HepG2 (cell line): ENCODE measurements at regions not wholly inside any gene's neighbourhood (a gene's known extent, or its start where the extent isn't known, plus 50 kb on each side); places are given as distances from the start of the nearest gene placed in this dataset.

ENCODE experiments used
- ATAC-seq: fragments of 200-7000 bp; cut with Tn5 transposase; 3 replicates; pipeline ENCODE4 v1.9.1; 2020; ENCODE audit warnings: mild to moderate bottlenecking, moderate library complexity
- BruUV-seq: library from RNA; stranded (reverse); fragments of 400-500 nt; replicated peaks from 2 replicates; lab custom pipeline; 2021; lab: Mats Ljungman, UMichigan
- CTCF ChIA-PET: fragments of 300-600 bp; formaldehyde crosslinking; extraction: SDS; loops from one replicate; lab custom pipeline; 2021; ENCODE audit warnings: low total read pairs, inconsistent platforms, low intra/inter-chr PET ratio; lab: Yijun Ruan, JAX
- POLR2A ChIA-PET: fragments of 350-600 bp; sonication (Branson Sonifier 250); formaldehyde crosslinking; loops from one replicate; lab custom pipeline; 2020; ENCODE audit warnings: antibody characterized with exemption, inconsistent platforms; lab: Yijun Ruan, JAX
- DNase-seq: peaks from one replicate; pipeline ENCODE4 v3.0.0-alpha.2; 2015; ENCODE audit warnings: low spot score
- FAIRE-seq: peaks from 3 replicates; lab custom pipeline; 2011; peaks lifted over from hg19 to GRCh38; lab: Jason Lieb, UNC
- H2AFZ ChIP-seq: one replicate; pipeline ENCODE4 v1.6.1; 2011; ENCODE audit warnings: low read length, inconsistent platforms
- H3K27ac ChIP-seq: fragments of 300-600 bp; 3 replicates; pipeline ENCODE4 v1.8.0; 2011; ENCODE audit warnings: mixed run types, mild to moderate bottlenecking, mixed read lengths, low read length, inconsistent platforms; ENCODE audit not compliant: insufficient read depth; ENCODE audit errors: extremely low read length
- H3K27me3 ChIP-seq, 2 experiments: fragments of 200-600 bp in 1 of 2; 2 replicates in 1 of 2; 3 replicates in 1 of 2; pipeline versions ENCODE4 v1.6.0 to v1.8.0; 2011; ENCODE audit warnings: low read length in 2 of 2, mild to moderate bottlenecking in 2 of 2, moderate library complexity in 2 of 2, inconsistent platforms in 1 of 2; ENCODE audit not compliant: insufficient read depth in 2 of 2, control insufficient read depth in 1 of 2
- H3K36me3 ChIP-seq, 2 experiments: fragments of 200-600 bp in 1 of 2; replicated peaks in 1 of 2; 2 replicates in 1 of 2; 3 replicates in 1 of 2; pipeline versions ENCODE4 v1.5.1 to v1.8.0; 2011; ENCODE audit warnings: low read length in 2 of 2, inconsistent platforms in 1 of 2; ENCODE audit not compliant: insufficient read depth in 2 of 2, control insufficient read depth in 1 of 2
- H3K4me1 ChIP-seq: 2 replicates; pipeline ENCODE4 v1.5.1; 2012; ENCODE audit warnings: low read length, inconsistent platforms; ENCODE audit not compliant: insufficient read depth
- H3K4me2 ChIP-seq: 2 replicates; pipeline ENCODE4 v1.6.0; 2011; ENCODE audit warnings: low read depth, low read length, inconsistent platforms
- H3K4me3 ChIP-seq, 3 experiments: fragments of 200-600 bp in 1 of 3; sonication (generic), shearing (Covaris generic) in 1 of 3; replicated peaks in 1 of 3; 2 replicates each; pipeline ENCODE4 v1.5.1; 2011 to 2016; ENCODE audit warnings: low read length in 3 of 3, inconsistent platforms in 2 of 3, low read depth in 2 of 3, mild to moderate bottlenecking in 2 of 3, control low read depth in 1 of 3, mixed read lengths in 1 of 3; ENCODE audit not compliant: insufficient read depth in 1 of 3
- H3K79me2 ChIP-seq: one replicate; pipeline ENCODE4 v1.6.1; 2011; ENCODE audit warnings: low read length, inconsistent platforms; ENCODE audit not compliant: insufficient read depth
- H3K9ac ChIP-seq: 2 replicates; pipeline ENCODE4 v1.6.0; 2011; ENCODE audit warnings: mild to moderate bottlenecking, low read depth, low read length, inconsistent platforms; ENCODE audit not compliant: insufficient read depth
- H3K9me3 ChIP-seq: 2 replicates; pipeline ENCODE4 v1.5.1; 2012; ENCODE audit warnings: mild to moderate bottlenecking, low read length
- H4K20me1 ChIP-seq: 2 replicates; pipeline ENCODE4 v1.6.0; 2011; ENCODE audit warnings: inconsistent platforms, mild to moderate bottlenecking, low read length, moderate library complexity; ENCODE audit not compliant: insufficient read depth
- ATF7-NPFF ChIP-seq: sonication (generic); formaldehyde crosslinking; IDR thresholded peaks from 2 replicates; pipeline ENCODE4 v1.8.1; 2023; ENCODE audit warnings: mild to moderate bottlenecking, low read depth, missing genetic modification reagents, moderate library complexity
- HOXA3 ChIP-seq: sonication (generic); formaldehyde crosslinking; IDR thresholded peaks from 2 replicates; pipeline ENCODE4 v1.5.0; 2020; ENCODE audit warnings: missing genetic modification reagents
- JUN ChIP-seq: sonication (generic); formaldehyde crosslinking; IDR thresholded peaks from 2 replicates; pipeline ENCODE4 v1.4.0; 2020; ENCODE audit warnings: mild to moderate bottlenecking, missing genetic modification reagents
- MAFK ChIP-seq, 2 experiments: IDR thresholded peaks in 1 of 2; conservative IDR thresholded peaks in 1 of 2; 2 replicates each; pipeline ENCODE4 v1.6.1; 2011; ENCODE audit warnings: improper control_type of control experiment in 2 of 2, low read length in 2 of 2
- STAT6 ChIP-seq: sonication (generic); formaldehyde crosslinking; IDR thresholded peaks from 2 replicates; pipeline ENCODE4 v1.4.0; 2020; ENCODE audit warnings: missing genetic modification reagents, mild to moderate bottlenecking, borderline replicate concordance
- TEAD2 ChIP-seq: sonication (generic); formaldehyde crosslinking; IDR thresholded peaks from 2 replicates; pipeline ENCODE4 v1.9.0; 2021; ENCODE audit warnings: missing genetic modification reagents
- ZMYM3 ChIP-seq: sonication (generic); formaldehyde crosslinking; IDR thresholded peaks from 2 replicates; pipeline ENCODE4 v1.5.1; 2020; ENCODE audit warnings: mild to moderate bottlenecking, missing genetic modification reagents
- ZNF33B ChIP-seq: sonication (generic); formaldehyde crosslinking; IDR thresholded peaks from 2 replicates; pipeline ENCODE4 v1.5.1; 2020; ENCODE audit warnings: mild to moderate bottlenecking, missing genetic modification reagents
- ZNF501 ChIP-seq: sonication (generic); formaldehyde crosslinking; IDR thresholded peaks from 2 replicates; pipeline ENCODE4 v1.5.1; 2020; ENCODE audit warnings: mild to moderate bottlenecking, moderate library complexity, missing genetic modification reagents
- ZNF773 ChIP-seq: sonication (generic); formaldehyde crosslinking; IDR thresholded peaks from 2 replicates; pipeline ENCODE4 v1.4.0; 2020; ENCODE audit warnings: missing genetic modification reagents, borderline replicate concordance
- WGBS: methylation state at CpG from one replicate; pipeline ENCODE4 v1.1.6; 2017; ENCODE audit warnings: low lambda C conversion rate; 5-methylcytosine and 5-hydroxymethylcytosine counted together
- in situ Hi-C: cut with HindIII; loops from 2 replicates; pipeline ENCODE4 v1.10.0; 2017; ENCODE audit warnings: low pct_unique_long_range_greater_than_20kb; ENCODE audit not compliant: extremely low pct_ligation_motif_present
- intact Hi-C: fragments of 100-400 bp; cut with micrococcal nuclease; formaldehyde crosslinking; loops from one replicate; pipeline ENCODE4 v1.10.0; 2022; ENCODE audit not compliant: unreplicated experiment
- TF ChIP-seq, protein P1 (sequence below): sonication (generic); formaldehyde crosslinking; IDR thresholded peaks from 2 replicates; pipeline ENCODE4 v1.9.0; 2022; ENCODE audit warnings: low read depth, missing genetic modification reagents
- TF ChIP-seq, protein P2 (sequence below): conservative IDR thresholded peaks from 2 replicates; pipeline ENCODE4 v1.6.1; 2018; ENCODE audit warnings: missing genetic modification reagents

DNA sequence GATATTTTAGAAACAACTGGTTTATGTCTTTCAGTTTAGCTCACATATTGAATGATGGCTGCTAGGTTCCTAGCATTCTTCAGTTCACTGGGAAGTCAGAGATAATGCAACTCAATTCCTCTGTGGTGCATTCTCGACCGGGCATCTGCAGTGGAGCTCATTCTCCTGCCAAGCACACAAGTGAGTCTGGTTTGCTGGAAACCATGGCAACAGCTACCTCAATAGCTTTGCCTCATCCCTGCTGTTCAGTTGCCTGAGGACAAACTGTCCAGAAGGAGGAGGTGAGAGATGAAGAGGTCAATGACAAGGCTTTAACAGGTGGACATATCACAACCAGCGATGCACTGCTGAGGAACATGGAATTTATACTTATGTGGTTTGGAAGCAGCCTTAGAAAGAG is 816.9 kb downstream of the AACS start:
- intact Hi-C loops (no loop called here), in situ Hi-C loops (no loop called here)
- Histone ChIP-seq H3K36me3 (no peaks in the 10 kb centered on the region), H3K4me1 (no peaks in the 10 kb centered on the region), H3K79me2 (no peaks in the 10 kb centered on the region), H3K4me3 (no peak overlapping the region), H4K20me1 (no peaks in the 10 kb centered on the region), H3K27ac (no peak overlapping the region), H3K27me3 (no peaks in the 10 kb centered on the region), H2AFZ (no peak overlapping the region), H3K4me2 (no peak overlapping the region), H3K9me3 (peaks cover 4% of the 10 kb centered on the region), H3K9ac (no peak overlapping the region)
- no peak for ATAC-seq
- 0% methylated on average over 3 of the region's 3 CpGs for WGBS
- POLR2A ChIA-PET: no interaction called here
- BruUV-seq: no TSS peak
- no peak for TF ChIP-seq ZNF773
- TF ChIP-seq TEAD2: no peak
- no peak for TF ChIP-seq JUN
- no peak for TF ChIP-seq ZMYM3 (CRISPR knock-in tag)
- TF ChIP-seq MAFK (conservative IDR thresholded peaks at IDR 0.05 in 1 of 2, IDR thresholded peaks at IDR 0.05 in 1 of 2; ENCODE audit: low read length in 2 of 2): no peak
- TF ChIP-seq, protein P1, sequence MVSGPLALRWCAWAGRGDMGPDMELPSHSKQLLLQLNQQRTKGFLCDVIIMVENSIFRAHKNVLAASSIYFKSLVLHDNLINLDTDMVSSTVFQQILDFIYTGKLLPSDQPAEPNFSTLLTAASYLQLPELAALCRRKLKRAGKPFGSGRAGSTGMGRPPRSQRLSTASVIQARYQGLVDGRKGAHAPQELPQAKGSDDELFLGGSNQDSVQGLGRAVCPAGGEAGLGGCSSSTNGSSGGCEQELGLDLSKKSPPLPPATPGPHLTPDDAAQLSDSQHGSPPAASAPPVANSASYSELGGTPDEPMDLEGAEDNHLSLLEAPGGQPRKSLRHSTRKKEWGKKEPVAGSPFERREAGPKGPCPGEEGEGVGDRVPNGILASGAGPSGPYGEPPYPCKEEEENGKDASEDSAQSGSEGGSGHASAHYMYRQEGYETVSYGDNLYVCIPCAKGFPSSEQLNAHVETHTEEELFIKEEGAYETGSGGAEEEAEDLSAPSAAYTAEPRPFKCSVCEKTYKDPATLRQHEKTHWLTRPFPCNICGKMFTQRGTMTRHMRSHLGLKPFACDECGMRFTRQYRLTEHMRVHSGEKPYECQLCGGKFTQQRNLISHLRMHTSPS: no peak
- no peak for TF ChIP-seq STAT6 (CRISPR knock-in tag)
- TF ChIP-seq HOXA3: no peak
- no peak for TF ChIP-seq ATF7-NPFF
- TF ChIP-seq, protein P2, sequence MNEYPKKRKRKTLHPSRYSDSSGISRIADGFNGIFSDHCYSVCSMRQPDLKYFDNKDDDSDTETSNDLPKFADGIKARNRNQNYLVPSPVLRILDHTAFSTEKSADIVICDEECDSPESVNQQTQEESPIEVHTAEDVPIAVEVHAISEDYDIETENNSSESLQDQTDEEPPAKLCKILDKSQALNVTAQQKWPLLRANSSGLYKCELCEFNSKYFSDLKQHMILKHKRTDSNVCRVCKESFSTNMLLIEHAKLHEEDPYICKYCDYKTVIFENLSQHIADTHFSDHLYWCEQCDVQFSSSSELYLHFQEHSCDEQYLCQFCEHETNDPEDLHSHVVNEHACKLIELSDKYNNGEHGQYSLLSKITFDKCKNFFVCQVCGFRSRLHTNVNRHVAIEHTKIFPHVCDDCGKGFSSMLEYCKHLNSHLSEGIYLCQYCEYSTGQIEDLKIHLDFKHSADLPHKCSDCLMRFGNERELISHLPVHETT (CRISPR knock-in tag): no peak
- TF ChIP-seq ZNF33B (CRISPR knock-in tag): no peak
- no peak for TF ChIP-seq ZNF501
- no peak for FAIRE-seq
- CTCF ChIA-PET: no interaction called here
- no peak for DNase-seq
